ENCODE measurements at regions not wholly inside any gene's neighbourhood (a gene's known extent, or its start where the extent isn't known, plus 50 kb on each side); places are given as distances from the start of the nearest gene placed in this dataset.

GRCh38 chr13:67867206-67867605, 637.1 kb upstream of the PCDH9 start:
- Mint-ChIP-seq H3K4me1 (no peaks in the 10 kb centered on the region), H3K27me3 (ENCODE audit: low read depth, poor library complexity) (peaks cover 2% of the 10 kb centered on the region), H3K36me3 (ENCODE audit: low read depth) (no peaks in the 10 kb centered on the region), H3K4me3 (no peak overlapping the region), H3K9me3 (no peaks in the 10 kb centered on the region), H3K27ac (no peak overlapping the region)
- DNase-seq, result no peak
- TF ChIP-seq CTCF (IDR thresholded peaks at IDR 0.05), result no peak

GRCh38 chr13:67860315-67860714, 630.2 kb upstream of the PCDH9 start:
- no peaks in the 10 kb centered on the region for H3K9me3 Mint-ChIP-seq

GRCh38 chr13:67859904-67860303, 629.8 kb upstream of the PCDH9 start:
- no peaks in the 10 kb centered on the region for H3K27me3 Mint-ChIP-seq (ENCODE audit: low read depth, poor library complexity)
- H3K4me3 Mint-ChIP-seq, result no peak overlapping the region
- no peak for TF ChIP-seq CTCF (IDR thresholded peaks at IDR 0.05)
- no peak overlapping the region for H3K27ac Mint-ChIP-seq
- no peaks in the 10 kb centered on the region for H3K36me3 Mint-ChIP-seq (ENCODE audit: low read depth)
- H3K4me1 Mint-ChIP-seq, result peaks cover 7% of the 10 kb centered on the region
- no peaks in the 10 kb centered on the region for H3K9me3 Mint-ChIP-seq
- no peak for DNase-seq

More at GRCh38 chr13:67860315-67860714, 630.2 kb upstream of the PCDH9 start:
- Mint-ChIP-seq H3K27me3 (ENCODE audit: low read depth, poor library complexity) (no peaks in the 10 kb centered on the region), H3K27ac (no peak overlapping the region), H3K36me3 (ENCODE audit: low read depth) (no peaks in the 10 kb centered on the region), H3K4me3 (no peak overlapping the region), H3K4me1 (peaks cover 3% of the 10 kb centered on the region)
- no peak for TF ChIP-seq CTCF (IDR thresholded peaks at IDR 0.05)
- no peak for DNase-seq

- Mint-ChIP-seq H3K9me3 (no peaks in the 10 kb centered on the region), H3K36me3 (ENCODE audit: low read depth) (no peaks in the 10 kb centered on the region), H3K27ac (no peak overlapping the region), H3K4me3 (no peak overlapping the region), H3K27me3 (ENCODE audit: low read depth, poor library complexity) (no peaks in the 10 kb centered on the region), H3K4me1 (peaks cover 8% of the 10 kb centered on the region)
- DNase-seq, result no peak
- TF ChIP-seq CTCF (IDR thresholded peaks at IDR 0.05), result no peak
These were observed 627.6 kb upstream of the PCDH9 start for GRCh38 chr13:67857581-67858310.

GRCh38 chr13:67856955-67857354, 626.8 kb upstream of the PCDH9 start:
- DNase-seq, result no peak
- no peak overlapping the region for H3K27ac Mint-ChIP-seq
- H3K9me3 Mint-ChIP-seq, result no peaks in the 10 kb centered on the region
- no peak overlapping the region for H3K4me3 Mint-ChIP-seq
- H3K27me3 Mint-ChIP-seq (ENCODE audit: low read depth, poor library complexity), result no peaks in the 10 kb centered on the region
- no peak for TF ChIP-seq CTCF (IDR thresholded peaks at IDR 0.05)
- no peaks in the 10 kb centered on the region for H3K36me3 Mint-ChIP-seq (ENCODE audit: low read depth)
- H3K4me1 Mint-ChIP-seq, result peaks cover 14% of the 10 kb centered on the region

GRCh38 chr13:67855741-67856238, 625.7 kb upstream of the PCDH9 start:
- Mint-ChIP-seq H3K27ac (no peak overlapping the region), H3K27me3 (ENCODE audit: low read depth, poor library complexity) (no peaks in the 10 kb centered on the region), H3K9me3 (no peaks in the 10 kb centered on the region), H3K4me3 (no peak overlapping the region), H3K36me3 (ENCODE audit: low read depth) (no peaks in the 10 kb centered on the region), H3K4me1 (peaks cover 16% of the 10 kb centered on the region)
- no peak for DNase-seq
- no peak for TF ChIP-seq CTCF (IDR thresholded peaks at IDR 0.05)

Data from nephron progenitor cell (in vitro differentiated cells).